GM19395 (cell line): ENCODE measurements at regions not wholly inside any gene's neighbourhood (a gene's known extent, or its start where the extent isn't known, plus 50 kb on each side); places are given as distances from the start of the nearest gene placed in this dataset.
A peak's percentile ranks its signal among the peaks of the same experiment; 100 is the strongest.

Source experiments
- ATAC-seq: cut with Tn5 transposase; IDR thresholded peaks from one replicate; pipeline ENCODE4 v1.9.1; 2021; ENCODE audit warnings: mild to moderate bottlenecking, moderate library complexity; ENCODE audit not compliant: unreplicated experiment

DNA sequence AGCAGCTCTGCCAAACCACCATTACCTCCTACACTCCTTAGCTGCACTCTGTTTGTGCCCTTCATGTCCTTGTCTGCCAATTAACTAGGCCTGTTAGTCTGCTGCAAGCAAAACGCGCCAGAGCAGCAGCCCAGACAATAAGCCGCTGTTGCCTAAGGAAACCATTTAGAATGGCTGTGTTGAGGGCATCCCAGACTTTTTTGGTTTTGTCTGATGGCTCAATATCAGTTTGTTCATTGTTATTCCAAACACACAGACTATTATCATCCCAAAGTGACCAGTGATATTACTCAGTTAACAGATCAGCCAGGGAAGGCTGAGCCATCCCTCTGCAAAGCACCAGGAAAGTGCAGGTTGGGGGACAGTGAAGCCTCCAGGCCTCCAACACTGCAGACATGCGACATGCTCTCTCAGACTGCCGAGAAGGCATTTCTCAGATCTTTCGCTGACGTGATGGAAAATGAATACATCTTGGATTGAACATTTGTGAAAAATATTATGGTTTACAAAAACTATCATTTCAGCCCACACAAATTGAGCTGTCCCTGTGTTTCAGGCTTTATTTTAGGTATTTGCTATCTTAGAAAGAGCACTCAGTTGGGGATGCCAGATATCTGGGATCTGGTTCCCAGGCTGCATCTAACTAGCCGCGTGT lies 182.0 kb upstream of the HNRNPA3 start:
- no peak for ATAC-seq

DNA sequence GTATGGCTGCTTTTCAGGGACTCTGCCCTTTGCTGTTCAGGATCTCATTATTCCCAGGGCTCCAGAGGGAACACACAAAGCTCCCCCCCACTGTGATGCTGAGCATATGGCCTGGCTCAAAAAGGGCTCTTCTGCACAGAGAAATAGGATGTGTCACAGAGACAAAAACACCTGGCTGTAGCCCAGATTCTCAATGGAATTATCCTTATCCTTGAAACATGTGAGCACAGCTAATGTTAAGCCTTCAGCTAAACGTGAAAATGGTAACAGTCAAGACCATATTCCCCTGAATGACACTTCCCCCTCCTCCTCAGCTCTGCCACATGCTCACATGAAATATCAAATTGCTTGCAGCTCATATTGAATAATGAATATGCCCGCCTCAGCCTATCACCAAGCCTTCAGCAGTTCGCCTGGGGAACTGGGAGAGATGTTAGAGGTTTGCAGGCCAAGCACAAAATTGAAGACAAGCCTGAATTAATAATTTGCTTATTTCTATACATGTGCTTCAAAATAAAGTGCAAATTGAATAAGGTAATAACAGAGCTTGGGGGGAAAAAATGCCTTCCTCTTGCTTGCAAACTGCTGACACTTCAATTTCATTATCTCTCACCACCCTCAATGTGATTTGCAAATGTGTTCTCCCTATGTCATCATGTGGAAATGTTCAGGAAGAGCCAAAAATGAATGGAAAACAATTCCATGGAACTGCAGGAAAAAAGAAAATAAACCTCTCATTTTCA lies 181.0 kb upstream of the HNRNPA3 start:
- no peak for ATAC-seq

DNA sequence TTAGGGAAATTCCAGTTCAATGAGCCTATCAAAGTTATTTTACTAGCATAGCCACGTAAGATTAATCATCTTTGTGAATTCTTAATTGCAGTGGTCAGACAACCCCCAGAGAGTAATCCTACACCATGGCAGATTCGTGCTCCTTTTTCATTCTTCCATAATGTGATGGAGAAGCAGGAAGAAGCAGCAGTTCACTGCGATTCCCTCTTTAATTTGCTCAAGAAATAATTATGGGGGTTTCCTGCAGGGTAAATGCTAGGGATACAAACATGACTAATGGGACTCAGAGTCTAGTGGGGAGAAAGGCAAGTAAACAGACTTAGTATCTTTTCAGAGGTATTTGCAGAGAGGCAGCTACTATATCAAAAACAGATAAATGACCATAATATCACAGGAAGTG lies 175.8 kb upstream of the HNRNPA3 start:
- ATAC-seq, result no peak

- ATAC-seq, result no peak
Measured at GRCh38 chr2:177037569-177037968, 175.0 kb upstream of the HNRNPA3 start.

- ATAC-seq, result no peak
Measured at GRCh38 chr2:177038787-177039484, 173.7 kb upstream of the HNRNPA3 start.

DNA sequence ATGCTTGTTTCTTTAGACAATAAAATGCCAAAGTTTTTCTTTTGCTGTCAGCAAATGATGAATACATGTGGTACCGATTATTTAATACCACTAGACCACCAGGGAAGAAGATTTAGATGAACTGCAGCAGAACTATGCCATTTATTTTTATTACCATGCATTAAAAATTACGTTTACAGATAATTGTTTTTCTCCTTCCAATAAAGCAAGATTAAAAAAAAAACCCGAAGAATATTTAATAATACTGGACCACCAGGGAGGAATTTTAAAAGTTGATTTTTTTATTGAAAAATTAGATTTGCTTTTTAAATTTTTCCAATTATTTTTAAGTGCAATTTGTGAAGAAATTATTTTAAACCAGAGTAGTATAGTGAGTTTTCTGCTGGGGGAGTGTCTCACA lies 170.3 kb upstream of the HNRNPA3 start:
- no peak for ATAC-seq

GRCh38 chr2:177044671-177045070 lies 167.9 kb upstream of the HNRNPA3 start:
- ATAC-seq, result no peak

DNA sequence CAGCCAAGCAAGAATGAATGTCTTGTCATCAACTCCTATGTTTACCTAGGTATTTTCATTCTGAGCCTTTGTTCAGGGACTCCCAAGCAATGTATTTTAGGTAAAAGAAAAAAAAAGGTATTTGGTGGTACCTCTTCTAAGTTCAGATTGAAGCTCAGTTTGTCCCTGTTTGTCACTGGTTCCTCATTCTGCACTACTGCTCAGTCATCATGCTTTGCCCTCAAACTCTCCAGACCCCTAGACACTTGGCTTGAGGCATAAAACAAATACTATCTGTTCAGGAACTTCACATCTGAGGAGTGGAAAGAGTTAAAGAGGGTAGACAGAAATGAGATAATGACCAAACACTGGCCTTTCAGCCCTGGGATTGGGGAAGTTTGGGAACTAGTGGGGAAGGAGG lies 163.6 kb upstream of the HNRNPA3 start:
- ATAC-seq, result no peak

DNA sequence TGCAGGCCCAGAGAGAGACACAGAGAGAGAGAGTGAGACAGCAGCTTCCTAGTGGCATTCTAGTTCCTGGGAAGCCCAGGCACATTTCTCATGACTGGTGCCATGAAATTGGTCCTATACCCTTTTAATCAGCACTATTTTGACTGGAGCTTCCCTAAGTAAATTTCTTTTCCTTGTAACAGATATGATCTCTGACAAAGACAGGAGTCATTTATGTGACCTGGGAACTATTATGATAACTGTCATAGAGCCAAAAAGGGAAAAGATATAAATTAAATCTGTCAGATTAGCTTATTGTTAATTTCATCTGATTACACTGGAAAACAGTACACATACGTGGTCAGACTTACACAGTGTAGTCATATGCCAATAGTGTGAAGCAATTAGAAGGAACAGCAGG lies 161.3 kb upstream of the HNRNPA3 start:
- no peak for ATAC-seq

GRCh38 chr2:177052471-177052870 lies 160.1 kb upstream of the HNRNPA3 start:
- ATAC-seq, result no peak

GRCh38 chr2:177053038-177053437 lies 159.6 kb upstream of the HNRNPA3 start:
- no peak for ATAC-seq

DNA sequence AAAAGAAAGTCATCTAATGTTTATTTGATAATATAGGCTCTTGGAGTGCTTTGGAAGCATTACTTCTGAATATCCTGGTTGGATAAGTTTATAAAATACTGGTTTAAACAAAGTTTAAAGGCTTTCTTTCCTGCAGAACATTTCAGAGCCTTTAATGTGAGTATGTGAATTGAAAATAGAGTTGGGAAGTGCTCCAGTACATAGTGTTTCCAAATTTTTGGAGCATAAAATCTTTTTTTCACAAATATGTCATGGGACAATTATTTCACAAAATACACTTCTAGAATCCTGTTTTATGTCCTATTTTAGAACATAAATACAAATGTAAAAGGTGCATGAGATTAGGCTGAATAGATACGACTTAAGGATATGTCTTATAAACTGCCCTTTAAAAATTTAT lies 158.9 kb upstream of the HNRNPA3 start:
- no peak for ATAC-seq

DNA sequence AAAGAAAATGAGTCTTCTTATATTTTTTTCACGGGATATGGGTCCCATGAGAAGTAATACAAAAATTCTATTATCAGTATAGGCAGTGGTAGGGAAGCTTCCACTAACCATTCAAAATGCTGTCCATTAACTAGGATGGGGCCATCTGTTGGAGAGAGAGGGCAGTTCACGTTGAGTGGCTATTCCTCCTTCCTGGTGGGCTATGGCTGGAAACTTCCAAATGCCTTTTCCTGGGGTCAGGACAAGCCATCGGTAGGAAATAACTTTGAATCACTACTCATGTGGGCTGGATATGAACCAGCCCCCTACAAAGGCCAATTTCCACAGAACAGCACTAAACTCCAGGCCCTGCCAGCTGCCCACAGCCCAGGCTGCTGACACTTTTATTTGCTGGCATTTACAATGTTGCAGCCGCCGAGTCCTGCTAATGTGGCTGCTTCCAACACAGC lies 156.1 kb upstream of the HNRNPA3 start:
- ATAC-seq, result no peak

GRCh38 chr2:177058747-177059146 lies 153.8 kb upstream of the HNRNPA3 start:
- peak; percentile 92 for ATAC-seq

DNA sequence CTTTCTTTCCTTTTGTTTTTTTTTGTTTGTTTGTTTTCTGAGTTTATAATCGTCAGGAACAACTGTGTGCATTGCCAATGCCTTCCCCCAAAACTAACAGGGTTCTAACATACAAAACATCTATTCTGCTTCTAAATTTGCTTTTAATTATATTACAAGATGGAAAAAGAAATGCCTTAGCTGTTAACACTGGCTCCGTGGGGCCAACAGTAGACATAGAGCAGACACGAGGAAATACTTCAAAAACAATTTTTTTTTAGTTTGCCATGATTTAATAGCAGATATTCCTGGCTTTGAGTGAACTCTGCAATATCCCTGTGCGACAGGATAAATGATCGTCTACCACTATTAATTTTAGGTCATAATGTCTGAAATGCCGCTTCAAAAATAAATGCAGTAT lies 153.3 kb upstream of the HNRNPA3 start:
- ATAC-seq, result no peak

DNA sequence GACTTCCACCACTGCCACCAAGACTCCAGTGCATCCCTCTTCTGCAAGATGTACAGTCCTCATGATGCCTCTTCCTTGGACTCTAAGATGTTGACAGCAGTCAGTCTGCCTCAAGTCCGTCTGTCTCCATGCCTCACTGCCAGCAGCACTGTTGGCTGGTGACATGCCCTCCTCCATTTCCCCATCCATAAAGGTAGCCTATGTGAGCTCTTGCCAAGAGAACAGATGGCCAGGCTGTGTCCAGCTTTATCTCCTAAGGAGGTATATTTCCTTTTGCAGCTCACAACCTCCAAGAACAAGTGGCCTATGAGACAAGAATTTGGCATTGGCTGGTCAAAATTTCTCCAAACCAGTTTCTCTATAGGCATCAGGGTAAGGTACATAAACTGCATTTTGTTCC lies 149.3 kb upstream of the HNRNPA3 start:
- ATAC-seq, result no peak

- no peak for ATAC-seq
Measured at GRCh38 chr2:177064422-177064821, 148.2 kb upstream of the HNRNPA3 start.

DNA sequence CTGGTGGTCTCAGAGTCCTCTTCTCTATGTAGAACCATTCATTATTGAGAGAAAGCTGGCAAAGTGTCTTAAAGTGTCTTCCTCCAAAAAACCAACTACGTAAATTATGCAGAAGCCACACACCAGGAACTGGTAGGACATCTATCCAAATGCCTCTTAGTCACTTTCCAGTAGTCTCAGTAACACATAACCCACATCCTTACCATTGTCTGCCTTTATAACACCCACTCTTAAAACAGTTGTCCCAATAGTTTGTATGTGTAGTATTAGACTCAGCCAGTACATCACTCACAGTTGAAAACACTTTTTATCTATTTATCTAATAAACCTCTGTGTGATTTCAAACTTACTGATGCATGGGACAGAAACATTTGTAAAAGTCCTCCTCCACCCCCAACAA lies 143.6 kb upstream of the HNRNPA3 start:
- ATAC-seq, result no peak

- ATAC-seq, result no peak
Measured at GRCh38 chr2:177072090-177072489, 140.5 kb upstream of the HNRNPA3 start.

- no peak for ATAC-seq
Measured at GRCh38 chr2:177073611-177074010, 139.0 kb upstream of the HNRNPA3 start.

GRCh38 chr2:177074099-177074710 lies 138.4 kb upstream of the HNRNPA3 start:
- ATAC-seq, result no peak

DNA sequence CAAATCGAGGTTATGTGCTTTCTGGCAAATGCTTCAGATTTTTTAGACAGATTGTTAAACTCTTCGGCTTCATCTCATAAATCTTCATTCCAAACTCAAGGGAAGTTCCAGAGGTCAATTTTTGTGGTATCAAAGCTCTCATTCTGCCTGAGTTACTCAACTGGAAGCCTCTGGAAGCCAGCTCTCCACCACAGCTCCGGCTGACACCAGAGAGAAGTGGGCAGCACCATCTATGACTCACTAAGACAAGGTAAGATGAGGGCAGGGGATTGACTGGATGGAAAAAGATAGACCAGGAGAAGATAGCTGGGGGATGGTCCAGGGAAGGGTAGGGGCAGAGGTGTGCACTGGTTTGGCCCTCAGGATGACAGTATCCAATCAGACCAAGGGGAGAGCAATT lies 137.3 kb upstream of the HNRNPA3 start:
- no peak for ATAC-seq
